ENCODE measurements at regions not wholly inside any gene's neighbourhood (a gene's known extent, or its start where the extent isn't known, plus 50 kb on each side); places are given as distances from the start of the nearest gene placed in this dataset.

DNA sequence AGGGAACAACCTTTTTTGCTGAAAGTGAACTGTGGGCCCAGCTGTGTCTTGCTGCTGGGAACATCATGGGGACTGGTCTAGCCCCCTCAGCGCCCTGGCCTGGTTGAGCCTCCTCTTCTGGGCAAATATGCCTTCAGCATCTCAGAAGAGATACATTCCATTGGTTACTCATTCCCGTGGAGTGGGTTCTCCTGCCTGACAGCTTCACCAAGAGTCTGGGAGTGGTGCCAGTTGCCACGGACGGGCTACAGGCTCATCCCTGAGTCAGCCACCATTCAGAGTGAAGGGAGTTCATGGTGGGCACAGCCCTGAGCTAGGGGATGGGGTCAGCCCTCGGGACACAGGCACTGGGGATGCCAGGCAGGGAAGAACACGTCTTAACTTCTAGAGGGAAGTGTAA, 81.9 kb downstream of the RAMP3 start (continued):
- TF ChIP-seq, protein P1, sequence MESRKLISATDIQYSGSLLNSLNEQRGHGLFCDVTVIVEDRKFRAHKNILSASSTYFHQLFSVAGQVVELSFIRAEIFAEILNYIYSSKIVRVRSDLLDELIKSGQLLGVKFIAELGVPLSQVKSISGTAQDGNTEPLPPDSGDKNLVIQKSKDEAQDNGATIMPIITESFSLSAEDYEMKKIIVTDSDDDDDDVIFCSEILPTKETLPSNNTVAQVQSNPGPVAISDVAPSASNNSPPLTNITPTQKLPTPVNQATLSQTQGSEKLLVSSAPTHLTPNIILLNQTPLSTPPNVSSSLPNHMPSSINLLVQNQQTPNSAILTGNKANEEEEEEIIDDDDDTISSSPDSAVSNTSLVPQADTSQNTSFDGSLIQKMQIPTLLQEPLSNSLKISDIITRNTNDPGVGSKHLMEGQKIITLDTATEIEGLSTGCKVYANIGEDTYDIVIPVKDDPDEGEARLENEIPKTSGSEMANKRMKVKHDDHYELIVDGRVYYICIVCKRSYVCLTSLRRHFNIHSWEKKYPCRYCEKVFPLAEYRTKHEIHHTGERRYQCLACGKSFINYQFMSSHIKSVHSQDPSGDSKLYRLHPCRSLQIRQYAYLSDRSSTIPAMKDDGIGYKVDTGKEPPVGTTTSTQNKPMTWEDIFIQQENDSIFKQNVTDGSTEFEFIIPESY (IDR thresholded peaks at IDR 0.05; ENCODE audit: extremely low read depth, insufficient replicate concordance, low read length), result no peak
- TF ChIP-seq, protein P2, sequence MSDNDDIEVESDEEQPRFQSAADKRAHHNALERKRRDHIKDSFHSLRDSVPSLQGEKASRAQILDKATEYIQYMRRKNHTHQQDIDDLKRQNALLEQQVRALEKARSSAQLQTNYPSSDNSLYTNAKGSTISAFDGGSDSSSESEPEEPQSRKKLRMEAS (IDR thresholded peaks at IDR 0.05), result no peak
- TF ChIP-seq SP1 (IDR thresholded peaks at IDR 0.05; ENCODE audit: low read depth) (no peak), ELF1 (IDR thresholded peaks at IDR 0.05; ENCODE audit: borderline replicate concordance, low read depth) (no peak), TCF7L2 (IDR thresholded peaks at IDR 0.05; ENCODE audit: borderline replicate concordance, extremely low read depth, insufficient read depth, insufficient read length) (no peak), RAD21 (IDR thresholded peaks at IDR 0.05; ENCODE audit: low read depth) (no peak)

DNA sequence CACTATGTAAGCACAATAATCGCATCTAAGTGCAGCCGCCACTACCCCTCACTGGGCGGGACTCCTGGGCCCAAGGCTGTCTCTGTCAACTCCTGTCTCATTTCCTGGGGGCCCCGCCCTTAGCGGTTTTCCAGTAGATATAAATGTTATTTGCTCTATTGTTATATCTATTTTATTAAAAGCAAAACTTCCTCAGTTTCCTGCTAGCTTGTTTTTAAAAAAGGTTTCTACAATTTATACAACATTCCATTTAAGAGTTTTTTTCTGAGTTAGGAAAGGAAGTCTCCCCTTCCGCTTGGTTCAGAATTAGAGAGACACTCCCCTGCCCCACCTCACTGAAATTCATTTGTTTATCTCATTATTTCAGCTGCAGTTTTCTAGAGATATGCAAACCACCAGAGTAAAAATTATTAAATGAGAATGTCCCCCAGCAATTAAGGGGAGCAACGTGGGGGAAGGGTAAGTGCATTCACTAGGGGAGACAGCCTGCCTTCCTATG, 82.7 kb downstream of the RAMP3 start:
- Histone ChIP-seq H3K9ac (ENCODE audit: low read length) (no peak overlapping the region), H3K27me3 (ENCODE audit: insufficient read depth, low read length) (peaks cover 12% of the 10 kb centered on the region), H3K9me3 (ENCODE audit: control insufficient read depth in 1 of 2, insufficient read depth in 1 of 2, low read depth in 1 of 2, low read length in 2 of 2) (no peaks in the 10 kb centered on the region), H3K4me1 (ENCODE audit: control insufficient read depth in 1 of 2, insufficient read depth in 2 of 2, low read length in 2 of 2) (peaks cover 2 to 13% of the 10 kb centered on the region in 2 experiments; a peak in 2 of 4 replicates), H4K20me1 (ENCODE audit: insufficient read depth) (no peaks in the 10 kb centered on the region), H2AFZ (ENCODE audit: low read depth, low read length, poor library complexity, severe bottlenecking) (no peak overlapping the region), H3K36me3 (ENCODE audit: control insufficient read depth in 1 of 2, insufficient read depth in 2 of 2, low read length in 2 of 2) (no peaks in the 10 kb centered on the region), H3K4me3 (replicated peaks in 1 of 2; ENCODE audit: low read depth in 1 of 2, low read length in 2 of 2) (no peak overlapping the region), H3K9me2 (ENCODE audit: insufficient read depth) (no peaks in the 10 kb centered on the region), H3K27ac (ENCODE audit: low read depth, low read length) (no peak overlapping the region), H3K79me2 (ENCODE audit: insufficient read depth, low read length) (no peaks in the 10 kb centered on the region), H3K4me2 (ENCODE audit: low read length) (no peak overlapping the region)
- ChIA-PET POLR2A (no interaction called here), CTCF (no interaction called here), RAD21 (ENCODE audit: low non-redundant PET in 1 of 2, low total read pairs in 2 of 2, uncharacterized antibody in 2 of 2, unreplicated experiment in 2 of 2) (no interaction called here)
- ATAC-seq (no peak), DNase-seq (ENCODE audit: low read depth, low spot score) (no peak)
- intact Hi-C loops (cut with micrococcal nuclease), result no loop called here
- BruUV-seq (replicated peaks), result no TSS peak
- TF ChIP-seq FOSL1 (IDR thresholded peaks at IDR 0.05; ENCODE audit: low read depth) (no peak), SIN3A (IDR thresholded peaks at IDR 0.05; ENCODE audit: low read depth) (no peak), SRF (IDR thresholded peaks at IDR 0.05; ENCODE audit: low read depth) (no peak), ZFX (IDR thresholded peaks at IDR 0.05) (no peak), EZH2 (IDR thresholded peaks at IDR 0.05) (no peak), SP1 (IDR thresholded peaks at IDR 0.05; ENCODE audit: low read depth) (no peak), POLR2AphosphoS5 (IDR thresholded peaks at IDR 0.05; ENCODE audit: low read depth, low read length) (no peak), TCF7L2 (IDR thresholded peaks at IDR 0.05; ENCODE audit: borderline replicate concordance, extremely low read depth, insufficient read depth, insufficient read length) (no peak), ZNF274 (IDR thresholded peaks at IDR 0.05; ENCODE audit: low read depth, low read length) (no peak), CEBPB (IDR thresholded peaks at IDR 0.05; ENCODE audit: low read depth) (no peak), CBX3 (IDR thresholded peaks at IDR 0.05; ENCODE audit: low read depth) (no peak)
- TF ChIP-seq, protein P3, sequence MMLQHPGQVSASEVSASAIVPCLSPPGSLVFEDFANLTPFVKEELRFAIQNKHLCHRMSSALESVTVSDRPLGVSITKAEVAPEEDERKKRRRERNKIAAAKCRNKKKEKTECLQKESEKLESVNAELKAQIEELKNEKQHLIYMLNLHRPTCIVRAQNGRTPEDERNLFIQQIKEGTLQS (IDR thresholded peaks at IDR 0.05), result no peak
- TF ChIP-seq, protein P1 (IDR thresholded peaks at IDR 0.05; ENCODE audit: extremely low read depth, insufficient replicate concordance, low read length), result no peak
- TF ChIP-seq, protein P4, sequence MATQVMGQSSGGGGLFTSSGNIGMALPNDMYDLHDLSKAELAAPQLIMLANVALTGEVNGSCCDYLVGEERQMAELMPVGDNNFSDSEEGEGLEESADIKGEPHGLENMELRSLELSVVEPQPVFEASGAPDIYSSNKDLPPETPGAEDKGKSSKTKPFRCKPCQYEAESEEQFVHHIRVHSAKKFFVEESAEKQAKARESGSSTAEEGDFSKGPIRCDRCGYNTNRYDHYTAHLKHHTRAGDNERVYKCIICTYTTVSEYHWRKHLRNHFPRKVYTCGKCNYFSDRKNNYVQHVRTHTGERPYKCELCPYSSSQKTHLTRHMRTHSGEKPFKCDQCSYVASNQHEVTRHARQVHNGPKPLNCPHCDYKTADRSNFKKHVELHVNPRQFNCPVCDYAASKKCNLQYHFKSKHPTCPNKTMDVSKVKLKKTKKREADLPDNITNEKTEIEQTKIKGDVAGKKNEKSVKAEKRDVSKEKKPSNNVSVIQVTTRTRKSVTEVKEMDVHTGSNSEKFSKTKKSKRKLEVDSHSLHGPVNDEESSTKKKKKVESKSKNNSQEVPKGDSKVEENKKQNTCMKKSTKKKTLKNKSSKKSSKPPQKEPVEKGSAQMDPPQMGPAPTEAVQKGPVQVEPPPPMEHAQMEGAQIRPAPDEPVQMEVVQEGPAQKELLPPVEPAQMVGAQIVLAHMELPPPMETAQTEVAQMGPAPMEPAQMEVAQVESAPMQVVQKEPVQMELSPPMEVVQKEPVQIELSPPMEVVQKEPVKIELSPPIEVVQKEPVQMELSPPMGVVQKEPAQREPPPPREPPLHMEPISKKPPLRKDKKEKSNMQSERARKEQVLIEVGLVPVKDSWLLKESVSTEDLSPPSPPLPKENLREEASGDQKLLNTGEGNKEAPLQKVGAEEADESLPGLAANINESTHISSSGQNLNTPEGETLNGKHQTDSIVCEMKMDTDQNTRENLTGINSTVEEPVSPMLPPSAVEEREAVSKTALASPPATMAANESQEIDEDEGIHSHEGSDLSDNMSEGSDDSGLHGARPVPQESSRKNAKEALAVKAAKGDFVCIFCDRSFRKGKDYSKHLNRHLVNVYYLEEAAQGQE (IDR thresholded peaks at IDR 0.05; ENCODE audit: low read depth), result no peak

Data from HCT116 (cell line).